Astrocyte (in vitro differentiated cells and primary cell): ENCODE measurements at regions not wholly inside any gene's neighbourhood (a gene's known extent, or its start where the extent isn't known, plus 50 kb on each side); places are given as distances from the start of the nearest gene placed in this dataset.
A peak's percentile ranks its signal among the peaks of the same experiment; 100 is the strongest.

Source experiments
- DNase-seq: peaks from one replicate; pipeline ENCODE4 v3.0.0-alpha.2; 2010; ENCODE audit warnings: low read depth
- FAIRE-seq: peaks from 2 replicates; lab custom pipeline; 2011; peaks lifted over from hg19 to GRCh38; lab: Jason Lieb, UNC
- H2AFZ ChIP-seq: 2 replicates; pipeline ENCODE4 v1.6.0; 2012; ENCODE audit warnings: low read depth, low read length, inconsistent platforms
- H3K27ac ChIP-seq: 2 replicates; pipeline ENCODE4 v1.5.1; 2011; ENCODE audit warnings: low read depth, low read length, inconsistent platforms
- H3K27me3 ChIP-seq: 2 replicates; pipeline ENCODE4 v1.6.0; 2011; ENCODE audit warnings: low read length, inconsistent platforms; ENCODE audit not compliant: insufficient read depth
- H3K36me3 ChIP-seq: 2 replicates; pipeline ENCODE4 v1.5.1; 2011; ENCODE audit warnings: low read length, inconsistent platforms; ENCODE audit not compliant: insufficient read depth
- H3K4me1 ChIP-seq: 2 replicates; pipeline ENCODE4 v1.5.1; 2011; ENCODE audit warnings: low read length, inconsistent platforms; ENCODE audit not compliant: insufficient read depth
- H3K4me2 ChIP-seq: 2 replicates; pipeline ENCODE4 v1.6.0; 2012; ENCODE audit warnings: low read length, inconsistent platforms
- H3K4me3 ChIP-seq: 2 replicates; pipeline ENCODE4 v1.5.1; 2011; ENCODE audit warnings: low read depth, mild to moderate bottlenecking, low read length, inconsistent platforms; ENCODE audit not compliant: insufficient read depth
- H3K79me2 ChIP-seq: 2 replicates; pipeline ENCODE4 v1.6.0; 2012; ENCODE audit warnings: mild to moderate bottlenecking, low read length, inconsistent platforms; ENCODE audit not compliant: insufficient read depth
- H3K9ac ChIP-seq: 2 replicates; pipeline ENCODE4 v1.6.0; 2012; ENCODE audit warnings: mild to moderate bottlenecking, low read length, inconsistent platforms
- H3K9me3 ChIP-seq: 2 replicates; pipeline ENCODE4 v1.5.1; 2012; ENCODE audit warnings: low read depth, mild to moderate bottlenecking, low read length, inconsistent platforms; ENCODE audit not compliant: insufficient read depth
- H4K20me1 ChIP-seq: 2 replicates; pipeline ENCODE4 v1.6.0; 2012; ENCODE audit warnings: low read length, inconsistent platforms; ENCODE audit not compliant: insufficient read depth
- H3K27ac Mint-ChIP-seq: one replicate; pipeline ENCODE4 v1.8.0; 2021; ENCODE audit warnings: mild to moderate bottlenecking, mixed read lengths; ENCODE audit not compliant: unreplicated experiment
- H3K27me3 Mint-ChIP-seq: one replicate; pipeline ENCODE4 v1.8.0; 2021; ENCODE audit warnings: low read depth, mixed read lengths; ENCODE audit not compliant: unreplicated experiment
- H3K36me3 Mint-ChIP-seq: one replicate; pipeline ENCODE4 v1.8.0; 2021; ENCODE audit warnings: low read depth, mixed read lengths; ENCODE audit not compliant: unreplicated experiment
- H3K4me1 Mint-ChIP-seq: one replicate; pipeline ENCODE4 v1.8.0; 2021; ENCODE audit warnings: low read depth, mixed read lengths; ENCODE audit not compliant: unreplicated experiment
- H3K4me3 Mint-ChIP-seq: one replicate; pipeline ENCODE4 v1.8.0; 2021; ENCODE audit warnings: mild to moderate bottlenecking, moderate library complexity, mixed read lengths; ENCODE audit not compliant: unreplicated experiment
- H3K9me3 Mint-ChIP-seq: one replicate; pipeline ENCODE4 v1.8.0; 2021; ENCODE audit warnings: mild to moderate bottlenecking, mixed read lengths; ENCODE audit not compliant: unreplicated experiment
- EZH2 ChIP-seq: IDR thresholded peaks from 2 replicates; pipeline ENCODE4 v1.6.1; 2012; ENCODE audit warnings: mild to moderate bottlenecking, low read length, inconsistent platforms; ENCODE audit not compliant: insufficient read depth
- TF ChIP-seq, protein P1 (sequence below): IDR thresholded peaks from 2 replicates; pipeline ENCODE4 v1.5.1; 2011; ENCODE audit warnings: low read depth, mild to moderate bottlenecking, inconsistent platforms, low read length, moderate library complexity; ENCODE audit not compliant: insufficient read depth

- H4K20me1 ChIP-seq, result no peaks in the 10 kb centered on the region
- H3K36me3 Mint-ChIP-seq, result peaks cover 15% of the 10 kb centered on the region
- no peak overlapping the region for H3K27ac ChIP-seq
- no peaks in the 10 kb centered on the region for H3K27me3 ChIP-seq
- FAIRE-seq (no peak), DNase-seq (peak; percentile 36)
- peaks cover 22% of the 10 kb centered on the region for H3K4me1 Mint-ChIP-seq
- no peak for TF ChIP-seq EZH2
- TF ChIP-seq, protein P1, sequence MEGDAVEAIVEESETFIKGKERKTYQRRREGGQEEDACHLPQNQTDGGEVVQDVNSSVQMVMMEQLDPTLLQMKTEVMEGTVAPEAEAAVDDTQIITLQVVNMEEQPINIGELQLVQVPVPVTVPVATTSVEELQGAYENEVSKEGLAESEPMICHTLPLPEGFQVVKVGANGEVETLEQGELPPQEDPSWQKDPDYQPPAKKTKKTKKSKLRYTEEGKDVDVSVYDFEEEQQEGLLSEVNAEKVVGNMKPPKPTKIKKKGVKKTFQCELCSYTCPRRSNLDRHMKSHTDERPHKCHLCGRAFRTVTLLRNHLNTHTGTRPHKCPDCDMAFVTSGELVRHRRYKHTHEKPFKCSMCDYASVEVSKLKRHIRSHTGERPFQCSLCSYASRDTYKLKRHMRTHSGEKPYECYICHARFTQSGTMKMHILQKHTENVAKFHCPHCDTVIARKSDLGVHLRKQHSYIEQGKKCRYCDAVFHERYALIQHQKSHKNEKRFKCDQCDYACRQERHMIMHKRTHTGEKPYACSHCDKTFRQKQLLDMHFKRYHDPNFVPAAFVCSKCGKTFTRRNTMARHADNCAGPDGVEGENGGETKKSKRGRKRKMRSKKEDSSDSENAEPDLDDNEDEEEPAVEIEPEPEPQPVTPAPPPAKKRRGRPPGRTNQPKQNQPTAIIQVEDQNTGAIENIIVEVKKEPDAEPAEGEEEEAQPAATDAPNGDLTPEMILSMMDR, result no peak
- no peak overlapping the region for H3K9ac ChIP-seq
- peaks cover 4% of the 10 kb centered on the region for H3K9me3 Mint-ChIP-seq
- H3K79me2 ChIP-seq, result no peaks in the 10 kb centered on the region
- H3K36me3 ChIP-seq, result no peaks in the 10 kb centered on the region
- no peak overlapping the region for H2AFZ ChIP-seq
- peak overlapping the region; percentile 99 for H3K27ac Mint-ChIP-seq
- H3K27me3 Mint-ChIP-seq, result no peaks in the 10 kb centered on the region
- no peaks in the 10 kb centered on the region for H3K4me1 ChIP-seq
- peak overlapping the region; percentile 64 for H3K4me3 Mint-ChIP-seq
- H3K9me3 ChIP-seq, result no peaks in the 10 kb centered on the region
- no peak overlapping the region for H3K4me2 ChIP-seq
- no peak overlapping the region for H3K4me3 ChIP-seq
Observed at GRCh38 chr4:112840061-112840460, 203.1 kb downstream of the LARP7 start.

DNA sequence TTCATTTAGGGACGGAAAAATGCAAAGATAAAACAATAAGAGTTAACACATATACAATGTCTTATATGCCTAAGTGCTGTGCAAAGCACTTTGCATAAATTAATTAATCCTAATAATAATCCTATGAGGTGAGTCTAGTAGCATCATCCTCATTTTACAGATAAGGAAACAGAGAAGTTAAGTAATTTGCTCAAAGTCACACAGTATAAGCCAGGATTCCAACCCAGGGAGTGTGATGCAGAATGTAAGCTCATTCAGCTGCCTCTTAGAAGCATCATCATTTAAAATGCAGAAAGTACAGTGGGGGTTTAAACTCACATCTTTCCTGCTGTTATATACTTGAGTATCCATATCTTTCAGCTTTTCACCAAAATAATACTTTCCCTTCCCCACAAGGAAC, 203.7 kb downstream of the LARP7 start:
- no peak for FAIRE-seq
- H3K27me3 Mint-ChIP-seq, result no peaks in the 10 kb centered on the region
- H3K4me3 ChIP-seq, result no peak overlapping the region
- no peak overlapping the region for H3K4me2 ChIP-seq
- H3K9ac ChIP-seq, result no peak overlapping the region
- H3K79me2 ChIP-seq, result no peaks in the 10 kb centered on the region
- H3K27ac Mint-ChIP-seq, result peak overlapping the region; percentile 99
- H3K27ac ChIP-seq, result no peak overlapping the region
- no peaks in the 10 kb centered on the region for H3K27me3 ChIP-seq
- no peak for DNase-seq
- TF ChIP-seq, protein P1, result no peak
- no peak for TF ChIP-seq EZH2
- no peaks in the 10 kb centered on the region for H3K9me3 ChIP-seq
- no peaks in the 10 kb centered on the region for H3K4me1 ChIP-seq
- no peaks in the 10 kb centered on the region for H4K20me1 ChIP-seq
- no peak overlapping the region for H3K4me3 Mint-ChIP-seq
- H2AFZ ChIP-seq, result no peak overlapping the region
- no peaks in the 10 kb centered on the region for H3K36me3 ChIP-seq
- H3K9me3 Mint-ChIP-seq, result peaks cover 4% of the 10 kb centered on the region
- peaks cover 15% of the 10 kb centered on the region for H3K36me3 Mint-ChIP-seq
- H3K4me1 Mint-ChIP-seq, result peaks cover 22% of the 10 kb centered on the region

- FAIRE-seq, result no peak
- Histone ChIP-seq H3K27me3 (no peaks in the 10 kb centered on the region), H3K9ac (no peak overlapping the region), H3K4me1 (no peaks in the 10 kb centered on the region), H3K79me2 (no peaks in the 10 kb centered on the region), H3K36me3 (no peaks in the 10 kb centered on the region), H3K4me3 (no peak overlapping the region), H3K27ac (no peak overlapping the region), H3K9me3 (no peaks in the 10 kb centered on the region), H3K4me2 (no peak overlapping the region), H2AFZ (no peak overlapping the region), H4K20me1 (no peaks in the 10 kb centered on the region)
- DNase-seq, result no peak
- Mint-ChIP-seq H3K4me3 (no peak overlapping the region), H3K9me3 (no peaks in the 10 kb centered on the region), H3K27ac (no peak overlapping the region), H3K36me3 (peaks cover 8% of the 10 kb centered on the region), H3K27me3 (no peaks in the 10 kb centered on the region), H3K4me1 (peaks cover 22% of the 10 kb centered on the region)
- TF ChIP-seq, protein P1, result no peak
- no peak for TF ChIP-seq EZH2
Observed at GRCh38 chr4:112842513-112842912, 205.6 kb downstream of the LARP7 start.
